AG04449 (cell line): ENCODE measurements at regions not wholly inside any gene's neighbourhood (a gene's known extent, or its start where the extent isn't known, plus 50 kb on each side); places are given as distances from the start of the nearest gene placed in this dataset.

Source experiments
- CTCF ChIA-PET: fragments of 350-600 bp; formaldehyde crosslinking; extraction: SDS; loops from one replicate; lab custom pipeline; 2021; ENCODE audit warnings: antibody characterized with exemption; lab: Yijun Ruan, JAX
- POLR2A ChIA-PET: fragments of 400-600, 350-600 bp; formaldehyde crosslinking; extraction: SDS; loops from one replicate; lab custom pipeline; 2020; ENCODE audit warnings: antibody characterized with exemption, inconsistent platforms; lab: Yijun Ruan, JAX
- DNase-seq: peaks from one replicate; pipeline ENCODE4 v3.0.0-alpha.2; 2010; ENCODE audit warnings: low read depth, low spot score
- H3K4me3 ChIP-seq: 2 replicates; pipeline ENCODE4 v1.5.1; 2011; ENCODE audit warnings: low read depth, mild to moderate bottlenecking, control low read depth, low read length
- TF ChIP-seq, protein P1 (sequence below): IDR thresholded peaks from one replicate; pipeline ENCODE4 v1.5.1; 2011; ENCODE audit warnings: mild to moderate bottlenecking, moderate library complexity, low read length, control low read depth, inconsistent platforms; ENCODE audit not compliant: insufficient read depth; ENCODE audit errors: missing control alignments

DNA sequence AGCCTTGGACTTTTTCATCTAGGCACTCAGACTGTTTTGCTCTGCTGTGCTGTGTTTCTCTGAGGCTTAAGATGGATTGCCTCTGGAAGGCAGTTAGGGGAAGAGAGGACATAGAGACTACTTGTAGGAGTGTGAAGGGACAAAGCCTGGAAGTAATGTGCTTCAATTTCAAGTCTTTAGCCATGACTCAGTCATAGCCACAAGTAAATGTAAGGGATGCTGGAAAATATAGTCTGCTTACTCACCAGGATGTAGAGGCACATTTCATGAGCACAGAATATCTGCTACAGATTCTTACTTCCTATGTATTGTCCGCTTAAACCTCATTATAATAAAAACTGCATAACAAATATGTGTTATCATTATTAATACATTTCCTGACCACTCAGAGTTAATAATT, 794.3 kb upstream of the NOVA1 start:
- POLR2A ChIA-PET, result no interaction called here
- TF ChIP-seq, protein P1, sequence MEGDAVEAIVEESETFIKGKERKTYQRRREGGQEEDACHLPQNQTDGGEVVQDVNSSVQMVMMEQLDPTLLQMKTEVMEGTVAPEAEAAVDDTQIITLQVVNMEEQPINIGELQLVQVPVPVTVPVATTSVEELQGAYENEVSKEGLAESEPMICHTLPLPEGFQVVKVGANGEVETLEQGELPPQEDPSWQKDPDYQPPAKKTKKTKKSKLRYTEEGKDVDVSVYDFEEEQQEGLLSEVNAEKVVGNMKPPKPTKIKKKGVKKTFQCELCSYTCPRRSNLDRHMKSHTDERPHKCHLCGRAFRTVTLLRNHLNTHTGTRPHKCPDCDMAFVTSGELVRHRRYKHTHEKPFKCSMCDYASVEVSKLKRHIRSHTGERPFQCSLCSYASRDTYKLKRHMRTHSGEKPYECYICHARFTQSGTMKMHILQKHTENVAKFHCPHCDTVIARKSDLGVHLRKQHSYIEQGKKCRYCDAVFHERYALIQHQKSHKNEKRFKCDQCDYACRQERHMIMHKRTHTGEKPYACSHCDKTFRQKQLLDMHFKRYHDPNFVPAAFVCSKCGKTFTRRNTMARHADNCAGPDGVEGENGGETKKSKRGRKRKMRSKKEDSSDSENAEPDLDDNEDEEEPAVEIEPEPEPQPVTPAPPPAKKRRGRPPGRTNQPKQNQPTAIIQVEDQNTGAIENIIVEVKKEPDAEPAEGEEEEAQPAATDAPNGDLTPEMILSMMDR, result no peak
- DNase-seq, result peak; percentile 17

DNA sequence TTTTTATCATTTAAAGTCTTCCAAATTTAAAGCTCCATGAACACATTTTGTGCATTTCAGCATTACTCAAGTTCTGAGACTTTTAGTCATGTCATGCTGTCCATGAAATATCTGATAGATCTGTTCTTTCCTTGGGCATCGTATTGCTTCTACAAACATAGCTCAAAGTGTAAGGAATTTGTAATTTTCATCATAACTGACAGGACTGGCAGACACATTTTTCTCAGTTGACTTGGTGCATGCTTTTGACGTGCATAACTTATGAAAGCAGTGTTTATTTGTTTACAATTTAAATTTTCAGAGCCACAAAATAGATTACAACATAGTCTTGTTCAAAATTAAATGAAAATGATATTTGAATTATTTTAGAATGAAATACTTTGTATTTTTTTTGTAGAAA, 812.1 kb upstream of the NOVA1 start:
- CTCF ChIA-PET, result no interaction called here
- TF ChIP-seq, protein P1, result no peak
- no peak overlapping the region for H3K4me3 ChIP-seq
- POLR2A ChIA-PET, result no interaction called here
- no peak for DNase-seq

More for the DNA sequence above, 794.3 kb upstream of the NOVA1 start:
- no peak overlapping the region for H3K4me3 ChIP-seq
- CTCF ChIA-PET, result no interaction called here

DNA sequence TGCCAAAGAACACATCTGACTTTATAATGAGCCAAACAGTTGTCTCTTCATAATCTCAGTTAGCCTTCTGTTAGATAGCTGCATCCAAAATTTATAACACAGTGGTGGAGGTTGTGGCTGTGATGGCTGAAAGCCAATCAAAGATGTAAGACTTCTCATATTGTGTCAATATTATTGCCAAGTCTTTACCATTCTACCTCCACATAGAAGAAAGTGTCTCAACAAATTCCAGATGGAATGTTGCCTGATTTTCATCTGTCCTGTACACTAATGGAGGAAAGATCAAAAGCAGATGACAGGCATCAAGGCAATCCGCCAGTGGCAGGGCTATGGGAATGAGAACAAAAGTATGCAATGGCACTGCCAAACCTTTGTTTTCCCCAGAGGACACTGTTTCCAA, 813.1 kb upstream of the NOVA1 start:
- TF ChIP-seq, protein P1, result no peak
- CTCF ChIA-PET, result no interaction called here
- H3K4me3 ChIP-seq, result no peak overlapping the region
- DNase-seq, result no peak
- POLR2A ChIA-PET, result no interaction called here

DNA sequence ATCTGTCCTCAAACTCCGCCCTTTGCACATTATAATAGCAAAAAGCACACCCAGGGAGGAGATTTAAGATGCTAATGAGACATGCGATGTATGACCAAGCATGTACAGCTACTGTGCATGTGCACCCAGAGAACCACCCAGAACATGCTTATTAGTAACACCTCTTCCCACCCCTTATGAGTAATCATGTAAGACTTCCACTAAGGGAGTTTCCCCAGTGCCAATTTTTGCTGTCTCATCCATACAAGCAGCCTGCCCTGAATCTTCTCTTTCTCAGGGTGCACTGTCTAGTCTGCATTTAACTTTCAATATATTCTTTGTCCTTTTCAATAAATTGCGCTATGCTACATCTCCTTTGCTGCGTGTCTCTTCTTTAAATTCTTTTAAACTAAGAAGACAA, 830.0 kb upstream of the NOVA1 start:
- DNase-seq, result peak; percentile 28
- ChIA-PET POLR2A (no interaction called here), CTCF (no interaction called here)
- H3K4me3 ChIP-seq, result no peak overlapping the region
- TF ChIP-seq, protein P1, result no peak

DNA sequence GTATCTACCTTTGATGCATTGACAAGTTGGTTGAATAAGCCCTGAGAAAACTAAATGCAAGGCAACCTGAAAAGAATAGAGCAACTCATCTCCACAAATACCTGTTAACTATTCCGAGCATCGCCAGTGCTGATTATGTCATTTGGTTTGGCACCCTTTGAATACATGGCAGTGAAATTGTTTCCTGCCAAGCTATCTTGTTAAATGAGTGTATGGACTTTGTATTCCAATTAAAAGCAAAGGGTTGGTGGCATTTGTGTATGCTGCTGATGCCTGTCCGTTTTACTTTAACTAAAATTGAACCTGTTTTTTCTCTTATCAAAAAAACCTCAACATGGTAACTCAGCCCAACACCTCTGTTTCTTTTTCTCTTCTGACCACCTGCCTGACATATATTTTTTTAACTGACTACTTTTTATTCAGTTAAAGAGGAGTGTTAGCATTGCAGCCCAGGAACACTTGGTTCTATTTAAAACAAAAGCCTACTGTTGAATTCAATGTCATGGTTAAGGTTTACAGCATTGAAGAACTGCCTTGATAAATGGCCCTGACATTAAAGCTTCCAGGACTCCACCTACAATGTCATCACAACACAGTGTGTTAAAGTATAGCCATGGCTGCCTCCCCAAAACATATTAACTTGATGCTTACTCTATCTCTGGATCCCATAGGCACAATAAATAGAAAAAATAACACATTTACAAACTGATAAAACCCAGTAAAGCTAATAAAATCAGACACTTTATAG, 838.3 kb upstream of the NOVA1 start:
- POLR2A ChIA-PET, result no interaction called here
- CTCF ChIA-PET, result no interaction called here
- TF ChIP-seq, protein P1, result no peak
- DNase-seq, result no peak
- H3K4me3 ChIP-seq, result no peak overlapping the region

DNA sequence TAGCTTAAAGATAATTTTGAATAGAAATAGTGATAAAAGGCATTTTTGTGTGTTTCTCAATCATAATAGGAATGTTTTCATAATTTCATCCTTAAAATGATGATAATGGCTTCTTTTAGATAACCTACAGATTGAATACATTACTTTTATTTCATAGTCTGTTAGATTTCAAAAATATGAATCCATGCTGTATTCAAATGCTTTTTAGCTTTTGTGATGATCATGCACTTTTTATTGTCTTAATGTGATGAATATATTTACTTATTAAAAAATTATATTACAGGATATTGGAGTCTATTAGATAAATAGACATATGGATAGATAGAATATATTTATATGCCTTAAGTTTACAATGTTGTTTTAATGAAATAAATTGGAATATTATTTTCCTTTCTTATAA, 886.8 kb upstream of the NOVA1 start:
- ChIA-PET CTCF (no interaction called here), POLR2A (no interaction called here)
- no peak for DNase-seq
- TF ChIP-seq, protein P1, result no peak
- H3K4me3 ChIP-seq, result no peak overlapping the region
